GM10266 (cell line): ENCODE measurements at regions not wholly inside any gene's neighbourhood (a gene's known extent, or its start where the extent isn't known, plus 50 kb on each side); places are given as distances from the start of the nearest gene placed in this dataset.

Experiments
- DNase-seq: peaks from one replicate; pipeline ENCODE4 v3.0.0; 2012; ENCODE audit errors: extremely low spot score
- CTCF ChIP-seq: IDR thresholded peaks from 2 replicates; pipeline ENCODE4 v1.5.1; 2012; ENCODE audit warnings: mild to moderate bottlenecking, low read depth; ENCODE audit not compliant: control insufficient read depth, insufficient read depth; ENCODE audit errors: missing control alignments

GRCh38 chr16:26276289-26276688 is 584.5 kb downstream of the HS3ST4 start:
- DNase-seq = no peak
- no peak for TF ChIP-seq CTCF

DNA sequence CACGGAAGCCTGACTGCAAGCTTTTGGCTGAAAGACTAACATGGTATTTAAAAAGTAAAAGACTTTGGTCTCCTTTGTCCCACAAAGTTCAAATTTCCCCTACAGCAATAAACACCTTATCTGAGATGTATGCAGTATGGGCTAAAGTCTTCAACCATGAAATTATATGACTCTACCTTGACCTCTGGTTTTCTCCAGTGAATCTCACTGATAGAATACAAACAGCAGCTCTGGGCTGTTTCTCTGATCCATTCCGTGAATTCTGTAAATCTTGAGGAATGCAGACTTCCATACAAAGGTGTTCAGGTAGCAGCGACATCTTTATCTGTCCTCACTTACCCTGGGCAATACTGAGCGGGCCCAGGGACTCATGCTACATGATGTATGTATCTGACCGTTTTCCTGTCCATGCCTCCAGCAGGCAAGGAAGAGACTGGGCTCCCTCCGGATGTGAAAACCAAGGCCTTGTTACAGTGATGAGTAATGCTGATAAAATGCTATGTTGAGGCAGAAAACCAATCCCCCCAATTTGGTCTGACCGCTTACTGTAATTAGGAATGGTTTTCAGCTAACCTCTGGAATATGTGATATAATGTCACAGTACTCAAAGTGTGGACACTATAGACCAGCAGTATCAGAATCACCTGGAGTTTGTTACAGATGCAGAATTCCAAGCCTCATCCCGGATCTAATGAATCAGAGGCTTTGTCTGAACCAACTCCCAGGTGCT is 589.8 kb downstream of the HS3ST4 start:
- TF ChIP-seq CTCF = no peak
- DNase-seq = no peak

- TF ChIP-seq CTCF = no peak
- no peak for DNase-seq
Measured at GRCh38 chr16:26295625-26296304, 604.0 kb downstream of the HS3ST4 start.

GRCh38 chr16:26301516-26301915 is 609.8 kb downstream of the HS3ST4 start:
- no peak for TF ChIP-seq CTCF
- DNase-seq = no peak

DNA sequence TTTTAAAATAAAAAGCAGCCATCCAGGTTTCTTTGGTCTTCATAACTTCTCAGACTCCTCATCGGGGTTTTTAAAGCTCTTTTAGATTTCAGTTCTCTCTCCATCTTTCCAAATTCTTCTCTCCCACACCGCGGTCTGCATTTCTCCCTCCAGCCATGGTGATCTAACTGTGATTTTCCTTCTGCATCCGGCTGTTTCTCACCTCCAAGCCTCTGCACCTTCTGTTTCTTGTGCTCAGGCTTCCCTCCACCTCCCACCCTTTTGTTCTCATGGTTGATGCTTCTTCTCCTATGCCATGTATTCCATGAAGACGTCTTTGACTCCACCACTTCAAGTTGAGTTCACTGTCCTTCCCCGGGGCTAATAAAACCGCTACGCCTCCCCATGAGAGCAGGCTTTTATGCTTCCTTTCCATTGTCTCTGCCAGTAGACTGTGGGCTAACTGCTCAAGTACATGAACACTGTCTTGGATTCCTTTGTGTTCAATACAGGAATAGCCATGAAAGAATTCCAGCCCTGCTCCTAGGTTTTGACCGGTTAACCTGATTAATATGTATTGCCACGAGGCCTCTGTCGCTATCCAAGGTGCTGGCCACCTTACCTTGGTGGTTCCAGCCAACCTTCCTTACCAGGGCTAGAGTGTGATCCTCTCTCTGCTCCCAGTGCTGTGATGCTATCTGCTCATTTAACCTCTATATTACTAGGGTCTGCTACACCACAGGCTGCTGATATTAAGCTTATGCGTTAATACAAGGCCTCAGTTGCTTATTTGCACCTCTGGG is 625.1 kb downstream of the HS3ST4 start:
- no peak for DNase-seq
- TF ChIP-seq CTCF = no peak

DNA sequence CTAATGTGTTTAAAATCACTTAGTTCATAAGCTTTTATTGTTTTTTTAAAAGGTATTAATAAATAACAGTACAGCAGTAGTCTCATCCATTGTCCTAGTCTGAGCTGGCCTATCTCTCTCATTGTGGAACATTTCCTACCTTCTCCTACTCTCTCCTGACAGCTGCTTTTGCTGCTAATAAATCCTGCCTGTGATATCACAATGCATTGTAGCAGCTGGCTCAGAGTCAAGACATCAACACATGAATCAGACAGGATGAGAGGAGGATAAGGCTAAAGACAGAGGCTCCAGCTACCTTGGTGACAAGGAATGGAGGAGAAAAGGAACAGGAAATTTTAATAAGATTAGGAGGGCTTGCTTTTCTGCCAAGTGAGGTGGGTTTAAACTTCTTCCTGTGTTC is 626.1 kb downstream of the HS3ST4 start:
- DNase-seq = no peak
- TF ChIP-seq CTCF = no peak
